GM12878 (cell line): ENCODE measurements at regions not wholly inside any gene's neighbourhood (a gene's known extent, or its start where the extent isn't known, plus 50 kb on each side); places are given as distances from the start of the nearest gene placed in this dataset.

Experiments used
- ATAC-seq: fragments of 200-7000 bp; cut with Tn5 transposase; 3 replicates; pipeline ENCODE4 v1.9.1; 2020; ENCODE audit warnings: mild to moderate bottlenecking, moderate library complexity
- BruUV-seq: library from RNA; stranded (reverse); fragments of 400-500 nt; replicated peaks from 2 replicates; lab custom pipeline; 2021; lab: Mats Ljungman, UMichigan
- CTCF ChIA-PET: fragments of 300-600 bp; sonication (Branson Sonifier 250); formaldehyde crosslinking; extraction: SDS; loops from one replicate; lab custom pipeline; 2021; ENCODE audit warnings: inconsistent platforms; lab: Yijun Ruan, JAX
- POLR2A ChIA-PET: fragments of 350-600 bp; formaldehyde crosslinking; extraction: SDS; loops from one replicate; lab custom pipeline; 2021; ENCODE audit warnings: inconsistent platforms; lab: Charles Lee
- RAD21 ChIA-PET: fragments of 300-600 bp; sonication (Branson Sonifier 250); formaldehyde crosslinking; loops from one replicate; lab custom pipeline; 2023; ENCODE audit warnings: antibody characterized with exemption; ENCODE audit not compliant: unreplicated experiment; lab: Charles Lee
- SMC1A ChIA-PET: fragments of 300-600 bp; sonication (Branson Sonifier 250); formaldehyde crosslinking; loops from one replicate; lab custom pipeline; 2023; ENCODE audit not compliant: unreplicated experiment, uncharacterized antibody; lab: Charles Lee
- DNase-seq: peaks from one replicate; pipeline ENCODE4 v3.0.0-alpha.2; 2011; ENCODE audit warnings: low read depth, low spot score
- FAIRE-seq: peaks from 3 replicates; lab custom pipeline; 2011; peaks lifted over from hg19 to GRCh38; lab: Jason Lieb, UNC
- H2AFZ ChIP-seq: 2 replicates; pipeline ENCODE4 v1.6.0; 2011; ENCODE audit warnings: low read depth, low read length, control low read depth; ENCODE audit not compliant: control insufficient read depth
- H3K27ac ChIP-seq: 2 replicates; pipeline ENCODE4 v1.5.1; 2011; ENCODE audit warnings: control low read depth; ENCODE audit not compliant: control insufficient read depth, insufficient read depth
- H3K27me3 ChIP-seq, 2 experiments: replicated peaks in 1 of 2; 2 replicates each; pipeline versions ENCODE4 v1.6.0 to v1.6.1; 2011; ENCODE audit warnings: low read length in 1 of 2; ENCODE audit not compliant: control insufficient read depth in 2 of 2, insufficient read depth in 2 of 2
- H3K36me3 ChIP-seq, 2 experiments: 2 replicates each; pipeline ENCODE4 v1.5.1; 2011; ENCODE audit warnings: low read length in 1 of 2; ENCODE audit not compliant: control insufficient read depth in 2 of 2, insufficient read depth in 2 of 2
- H3K4me1 ChIP-seq: 2 replicates; pipeline ENCODE4 v1.6.1; 2011; ENCODE audit warnings: mild to moderate bottlenecking, low read length, moderate library complexity, mixed read lengths; ENCODE audit not compliant: control insufficient read depth, insufficient read depth
- H3K4me2 ChIP-seq: 2 replicates; pipeline ENCODE4 v1.6.0; 2011; ENCODE audit warnings: control low read depth; ENCODE audit not compliant: control insufficient read depth, insufficient read depth
- H3K4me3 ChIP-seq: fragments of 200-600 bp; sonication (generic); 2 replicates; pipeline ENCODE4 v1.5.1; 2016
- H3K79me2 ChIP-seq: 2 replicates; pipeline ENCODE4 v1.6.0; 2011; ENCODE audit warnings: low read length; ENCODE audit not compliant: control insufficient read depth, insufficient read depth
- H3K9ac ChIP-seq: 2 replicates; pipeline ENCODE4 v1.8.0; 2011; ENCODE audit warnings: low read length, control low read depth, mixed read lengths; ENCODE audit not compliant: control insufficient read depth, insufficient read depth
- H3K9me3 ChIP-seq: replicated peaks from 3 replicates; pipeline ENCODE4 v1.5.1; 2011; ENCODE audit warnings: mild to moderate bottlenecking, low read length; ENCODE audit not compliant: control insufficient read depth, insufficient read depth
- H4K20me1 ChIP-seq: 2 replicates; pipeline ENCODE4 v1.6.0; 2011; ENCODE audit not compliant: control insufficient read depth, insufficient read depth
- BRCA1 ChIP-seq: IDR thresholded peaks from 2 replicates; pipeline ENCODE4 v1.6.1; 2011; ENCODE audit warnings: low read depth, low read length, improper control_type of control experiment
- GATAD2B ChIP-seq: fragments of 450-650 bp; conservative IDR thresholded peaks from 2 replicates; pipeline ENCODE4 v1.6.1; 2017; ENCODE audit warnings: low read depth, mild to moderate bottlenecking, moderate library complexity
- HDAC2 ChIP-seq: fragments of 200-600 bp; sonication (generic); IDR thresholded peaks from 2 replicates; pipeline ENCODE4 v1.6.1; 2017
- KAT2A ChIP-seq: conservative IDR thresholded peaks from 2 replicates; pipeline ENCODE4 v1.6.1; 2011; ENCODE audit warnings: low read depth, low read length; ENCODE audit not compliant: control insufficient read depth
- SMAD1 ChIP-seq: fragments of 450-650 bp; IDR thresholded peaks from 2 replicates; pipeline ENCODE4 v1.6.1; 2018; ENCODE audit warnings: mild to moderate bottlenecking, low read depth; ENCODE audit not compliant: partially characterized antibody
- WGBS: methylation state at CpG from one replicate; pipeline ENCODE4 v1.1.6; 2016; ENCODE audit warnings: low lambda C conversion rate; ENCODE audit not compliant: insufficient replicate concordance, insufficient coverage; ENCODE audit errors: missing lambda C conversion rate; 5-methylcytosine and 5-hydroxymethylcytosine counted together
- in situ Hi-C: fragments of 300-500 bp; cut with MboI; formaldehyde crosslinking; loops from 9 replicates; pipeline ENCODE4 v1.14.3; 2018; ENCODE audit warnings: mixed read lengths
- intact Hi-C: fragments of 100-400 bp; cut with micrococcal nuclease; formaldehyde crosslinking; loops from one replicate; pipeline ENCODE4 v1.14.2; 2022; ENCODE audit not compliant: unreplicated experiment
- TF ChIP-seq, protein P1 (sequence below): fragments of 450-650 bp; IDR thresholded peaks from 2 replicates; pipeline ENCODE4 v1.6.1; 2018; ENCODE audit warnings: borderline replicate concordance, mild to moderate bottlenecking; ENCODE audit not compliant: partially characterized antibody
- TF ChIP-seq, protein P2 (sequence below): fragments of 450-650 bp; IDR thresholded peaks from 2 replicates; pipeline ENCODE4 v1.6.1; 2017; ENCODE audit warnings: mild to moderate bottlenecking, low read depth, inconsistent platforms; ENCODE audit not compliant: poor library complexity, severe bottlenecking
- TF ChIP-seq, protein P3 (sequence below): fragments of 150-350 bp; IDR thresholded peaks from 2 replicates; pipeline ENCODE4 v1.6.1; 2016; ENCODE audit warnings: low read depth, low read length
- TF ChIP-seq, protein P4 (sequence below): fragments of 450-650 bp; IDR thresholded peaks from 2 replicates; pipeline ENCODE4 v1.6.1; 2017; ENCODE audit warnings: mild to moderate bottlenecking, moderate library complexity

DNA sequence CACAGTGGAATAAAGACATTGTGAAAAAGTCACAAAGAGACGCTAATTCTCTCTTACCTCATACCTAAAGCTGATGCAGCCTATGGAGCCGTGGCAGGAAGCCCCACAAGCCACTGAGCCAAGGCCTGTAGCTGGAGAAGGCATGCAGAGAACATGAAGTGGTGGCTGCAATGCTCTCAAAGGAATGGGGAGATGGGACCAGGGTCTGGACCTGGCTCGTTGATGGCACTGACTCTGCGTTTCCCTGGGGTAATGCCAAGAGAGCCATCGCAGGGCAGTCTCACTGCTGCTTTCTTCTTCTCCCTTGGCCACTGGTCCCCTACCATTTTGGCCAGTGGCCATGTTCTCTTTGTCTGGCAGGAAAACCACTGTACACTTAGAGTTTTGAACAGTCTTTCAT, 329.9 kb upstream of the ZMIZ1 start:
- ChIA-PET CTCF (no interaction called here), POLR2A (no interaction called here), SMC1A (no interaction called here), RAD21 (no interaction called here)
- BruUV-seq: no TSS peak
- FAIRE-seq: no peak
- no peak overlapping the region for H3K9ac ChIP-seq
- no peak for ATAC-seq
- no peak overlapping the region for H3K4me2 ChIP-seq
- no peaks in the 10 kb centered on the region for H3K9me3 ChIP-seq
- whole genome bisulfite sequencing: 22% methylated on average over 5 of the region's 5 CpGs
- intact Hi-C loops (no loop called here), in situ Hi-C loops (no loop called here)
- H3K27me3 ChIP-seq: no peaks in the 10 kb centered on the region
- H3K36me3 ChIP-seq: no peaks in the 10 kb centered on the region
- no peak overlapping the region for H2AFZ ChIP-seq
- H4K20me1 ChIP-seq: no peaks in the 10 kb centered on the region
- H3K79me2 ChIP-seq: no peaks in the 10 kb centered on the region
- no peak overlapping the region for H3K4me3 ChIP-seq
- no peaks in the 10 kb centered on the region for H3K4me1 ChIP-seq
- DNase-seq: no peak
- H3K27ac ChIP-seq: no peak overlapping the region
- no peak for TF ChIP-seq BRCA1
- TF ChIP-seq, protein P1, sequence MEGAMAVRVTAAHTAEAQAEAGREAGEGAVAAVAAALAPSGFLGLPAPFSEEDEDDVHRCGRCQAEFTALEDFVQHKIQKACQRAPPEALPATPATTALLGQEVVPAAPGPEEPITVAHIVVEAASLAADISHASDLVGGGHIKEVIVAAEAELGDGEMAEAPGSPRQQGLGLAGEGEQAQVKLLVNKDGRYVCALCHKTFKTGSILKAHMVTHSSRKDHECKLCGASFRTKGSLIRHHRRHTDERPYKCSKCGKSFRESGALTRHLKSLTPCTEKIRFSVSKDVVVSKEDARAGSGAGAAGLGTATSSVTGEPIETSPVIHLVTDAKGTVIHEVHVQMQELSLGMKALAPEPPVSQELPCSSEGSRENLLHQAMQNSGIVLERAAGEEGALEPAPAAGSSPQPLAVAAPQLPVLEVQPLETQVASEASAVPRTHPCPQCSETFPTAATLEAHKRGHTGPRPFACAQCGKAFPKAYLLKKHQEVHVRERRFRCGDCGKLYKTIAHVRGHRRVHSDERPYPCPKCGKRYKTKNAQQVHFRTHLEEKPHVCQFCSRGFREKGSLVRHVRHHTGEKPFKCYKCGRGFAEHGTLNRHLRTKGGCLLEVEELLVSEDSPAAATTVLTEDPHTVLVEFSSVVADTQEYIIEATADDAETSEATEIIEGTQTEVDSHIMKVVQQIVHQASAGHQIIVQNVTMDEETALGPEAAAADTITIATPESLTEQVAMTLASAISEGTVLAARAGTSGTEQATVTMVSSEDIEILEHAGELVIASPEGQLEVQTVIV: no peak
- TF ChIP-seq, protein P2, sequence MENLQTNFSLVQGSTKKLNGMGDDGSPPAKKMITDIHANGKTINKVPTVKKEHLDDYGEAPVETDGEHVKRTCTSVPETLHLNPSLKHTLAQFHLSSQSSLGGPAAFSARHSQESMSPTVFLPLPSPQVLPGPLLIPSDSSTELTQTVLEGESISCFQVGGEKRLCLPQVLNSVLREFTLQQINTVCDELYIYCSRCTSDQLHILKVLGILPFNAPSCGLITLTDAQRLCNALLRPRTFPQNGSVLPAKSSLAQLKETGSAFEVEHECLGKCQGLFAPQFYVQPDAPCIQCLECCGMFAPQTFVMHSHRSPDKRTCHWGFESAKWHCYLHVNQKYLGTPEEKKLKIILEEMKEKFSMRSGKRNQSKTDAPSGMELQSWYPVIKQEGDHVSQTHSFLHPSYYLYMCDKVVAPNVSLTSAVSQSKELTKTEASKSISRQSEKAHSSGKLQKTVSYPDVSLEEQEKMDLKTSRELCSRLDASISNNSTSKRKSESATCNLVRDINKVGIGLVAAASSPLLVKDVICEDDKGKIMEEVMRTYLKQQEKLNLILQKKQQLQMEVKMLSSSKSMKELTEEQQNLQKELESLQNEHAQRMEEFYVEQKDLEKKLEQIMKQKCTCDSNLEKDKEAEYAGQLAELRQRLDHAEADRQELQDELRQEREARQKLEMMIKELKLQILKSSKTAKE: no peak
- TF ChIP-seq, protein P3, sequence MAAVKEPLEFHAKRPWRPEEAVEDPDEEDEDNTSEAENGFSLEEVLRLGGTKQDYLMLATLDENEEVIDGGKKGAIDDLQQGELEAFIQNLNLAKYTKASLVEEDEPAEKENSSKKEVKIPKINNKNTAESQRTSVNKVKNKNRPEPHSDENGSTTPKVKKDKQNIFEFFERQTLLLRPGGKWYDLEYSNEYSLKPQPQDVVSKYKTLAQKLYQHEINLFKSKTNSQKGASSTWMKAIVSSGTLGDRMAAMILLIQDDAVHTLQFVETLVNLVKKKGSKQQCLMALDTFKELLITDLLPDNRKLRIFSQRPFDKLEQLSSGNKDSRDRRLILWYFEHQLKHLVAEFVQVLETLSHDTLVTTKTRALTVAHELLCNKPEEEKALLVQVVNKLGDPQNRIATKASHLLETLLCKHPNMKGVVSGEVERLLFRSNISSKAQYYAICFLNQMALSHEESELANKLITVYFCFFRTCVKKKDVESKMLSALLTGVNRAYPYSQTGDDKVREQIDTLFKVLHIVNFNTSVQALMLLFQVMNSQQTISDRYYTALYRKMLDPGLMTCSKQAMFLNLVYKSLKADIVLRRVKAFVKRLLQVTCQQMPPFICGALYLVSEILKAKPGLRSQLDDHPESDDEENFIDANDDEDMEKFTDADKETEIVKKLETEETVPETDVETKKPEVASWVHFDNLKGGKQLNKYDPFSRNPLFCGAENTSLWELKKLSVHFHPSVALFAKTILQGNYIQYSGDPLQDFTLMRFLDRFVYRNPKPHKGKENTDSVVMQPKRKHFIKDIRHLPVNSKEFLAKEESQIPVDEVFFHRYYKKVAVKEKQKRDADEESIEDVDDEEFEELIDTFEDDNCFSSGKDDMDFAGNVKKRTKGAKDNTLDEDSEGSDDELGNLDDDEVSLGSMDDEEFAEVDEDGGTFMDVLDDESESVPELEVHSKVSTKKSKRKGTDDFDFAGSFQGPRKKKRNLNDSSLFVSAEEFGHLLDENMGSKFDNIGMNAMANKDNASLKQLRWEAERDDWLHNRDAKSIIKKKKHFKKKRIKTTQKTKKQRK: no peak
- no peak for TF ChIP-seq HDAC2
- TF ChIP-seq GATAD2B: no peak
- TF ChIP-seq, protein P4, sequence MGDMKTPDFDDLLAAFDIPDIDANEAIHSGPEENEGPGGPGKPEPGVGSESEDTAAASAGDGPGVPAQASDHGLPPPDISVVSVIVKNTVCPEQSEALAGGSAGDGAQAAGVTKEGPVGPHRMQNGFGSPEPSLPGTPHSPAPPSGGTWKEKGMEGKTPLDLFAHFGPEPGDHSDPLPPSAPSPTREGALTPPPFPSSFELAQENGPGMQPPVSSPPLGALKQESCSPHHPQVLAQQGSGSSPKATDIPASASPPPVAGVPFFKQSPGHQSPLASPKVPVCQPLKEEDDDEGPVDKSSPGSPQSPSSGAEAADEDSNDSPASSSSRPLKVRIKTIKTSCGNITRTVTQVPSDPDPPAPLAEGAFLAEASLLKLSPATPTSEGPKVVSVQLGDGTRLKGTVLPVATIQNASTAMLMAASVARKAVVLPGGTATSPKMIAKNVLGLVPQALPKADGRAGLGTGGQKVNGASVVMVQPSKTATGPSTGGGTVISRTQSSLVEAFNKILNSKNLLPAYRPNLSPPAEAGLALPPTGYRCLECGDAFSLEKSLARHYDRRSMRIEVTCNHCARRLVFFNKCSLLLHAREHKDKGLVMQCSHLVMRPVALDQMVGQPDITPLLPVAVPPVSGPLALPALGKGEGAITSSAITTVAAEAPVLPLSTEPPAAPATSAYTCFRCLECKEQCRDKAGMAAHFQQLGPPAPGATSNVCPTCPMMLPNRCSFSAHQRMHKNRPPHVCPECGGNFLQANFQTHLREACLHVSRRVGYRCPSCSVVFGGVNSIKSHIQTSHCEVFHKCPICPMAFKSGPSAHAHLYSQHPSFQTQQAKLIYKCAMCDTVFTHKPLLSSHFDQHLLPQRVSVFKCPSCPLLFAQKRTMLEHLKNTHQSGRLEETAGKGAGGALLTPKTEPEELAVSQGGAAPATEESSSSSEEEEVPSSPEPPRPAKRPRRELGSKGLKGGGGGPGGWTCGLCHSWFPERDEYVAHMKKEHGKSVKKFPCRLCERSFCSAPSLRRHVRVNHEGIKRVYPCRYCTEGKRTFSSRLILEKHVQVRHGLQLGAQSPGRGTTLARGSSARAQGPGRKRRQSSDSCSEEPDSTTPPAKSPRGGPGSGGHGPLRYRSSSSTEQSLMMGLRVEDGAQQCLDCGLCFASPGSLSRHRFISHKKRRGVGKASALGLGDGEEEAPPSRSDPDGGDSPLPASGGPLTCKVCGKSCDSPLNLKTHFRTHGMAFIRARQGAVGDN: no peak
- TF ChIP-seq KAT2A: no peak
- no peak for TF ChIP-seq SMAD1
